Omental fat pad (tissue), 3 donors: ENCODE measurements at regions not wholly inside any gene's neighbourhood (a gene's known extent, or its start where the extent isn't known, plus 50 kb on each side); places are given as distances from the start of the nearest gene placed in this dataset.

ENCODE experiments used
- ATAC-seq: fragments of 150-250 bp; one replicate; pipeline ENCODE4 v1.9.1; 2016; ENCODE audit warnings: mild to moderate bottlenecking, moderate library complexity; ENCODE audit not compliant: low FRiP score
- DNase-seq: peaks from one replicate; pipeline ENCODE4 v3.0.0-alpha.2; 2019; ENCODE audit warnings: low spot score
- CTCF ChIP-seq, 3 donors: fragments of 450-650 bp; IDR thresholded peaks; one replicate each; pipeline ENCODE4 v1.5.1; 2016 to 2017; ENCODE audit warnings: antibody characterized with exemption in 3 of 3, mild to moderate bottlenecking in 3 of 3, moderate library complexity in 2 of 3

GRCh38 chr10:120336911-120337540 is 120.0 kb upstream of the PLPP4 start:
- ATAC-seq (no peak), DNase-seq (peak; percentile 30)
- TF ChIP-seq CTCF (IDR thresholded peaks at IDR 0.05) = no peak

GRCh38 chr10:120342115-120342714 is 114.8 kb upstream of the PLPP4 start:
- no peak for TF ChIP-seq CTCF (IDR thresholded peaks at IDR 0.05)
- no peak for DNase-seq
- no peak for ATAC-seq

- ATAC-seq (no peak), DNase-seq (no peak)
- TF ChIP-seq CTCF (IDR thresholded peaks at IDR 0.05) = no peak
Observed at GRCh38 chr10:120345186-120345585, 111.8 kb upstream of the PLPP4 start.

GRCh38 chr10:120347644-120348043 is 109.4 kb upstream of the PLPP4 start:
- ATAC-seq = no peak
- DNase-seq = no peak
- no peak for TF ChIP-seq CTCF (IDR thresholded peaks at IDR 0.05)

- no peak for DNase-seq
- no peak for ATAC-seq
- no peak for TF ChIP-seq CTCF (IDR thresholded peaks at IDR 0.05)
Observed at GRCh38 chr10:120349069-120349468, 108.0 kb upstream of the PLPP4 start.

- TF ChIP-seq CTCF (IDR thresholded peaks at IDR 0.05) = no peak
- DNase-seq (no peak), ATAC-seq (no peak)
Observed at GRCh38 chr10:120355425-120355824, 101.6 kb upstream of the PLPP4 start.

- DNase-seq = no peak
- no peak for TF ChIP-seq CTCF (IDR thresholded peaks at IDR 0.05)
Observed at GRCh38 chr10:120360571-120360970, 96.5 kb upstream of the PLPP4 start.

More at GRCh38 chr10:120360571-120360970, 96.5 kb upstream of the PLPP4 start:
- no peak for ATAC-seq
